ENCODE measurements at regions not wholly inside any gene's neighbourhood (a gene's known extent, or its start where the extent isn't known, plus 50 kb on each side); places are given as distances from the start of the nearest gene placed in this dataset.

DNA sequence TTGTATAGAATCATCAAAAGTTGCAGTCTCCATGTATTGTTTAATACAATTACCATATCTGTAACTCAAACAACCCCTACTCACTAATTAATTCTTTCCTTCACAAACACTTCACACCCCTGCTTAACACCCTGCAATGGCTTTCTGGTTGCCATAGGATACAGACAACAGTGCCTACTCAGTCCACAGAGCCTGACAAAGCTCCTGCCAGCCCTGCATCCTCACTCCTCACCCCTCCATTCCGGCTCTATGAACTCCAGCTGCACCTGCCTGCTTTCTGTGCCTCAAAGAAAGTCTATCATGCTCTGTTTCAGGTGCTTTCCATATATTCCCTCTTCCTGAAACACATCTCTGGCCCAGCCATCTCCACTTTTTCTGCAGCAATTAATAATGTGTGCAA is 253.4 kb downstream of the HACE1 start:
- TF ChIP-seq CTCF (IDR thresholded peaks at IDR 0.05) (no peak), POLR2AphosphoS5 (IDR thresholded peaks at IDR 0.05; ENCODE audit: low read depth, low read length) (no peak), REST (IDR thresholded peaks at IDR 0.05; ENCODE audit: insufficient read depth in 1 of 2, low read depth in 2 of 2, low read length in 1 of 2) (no peak), SIN3A (IDR thresholded peaks at IDR 0.05; ENCODE audit: borderline replicate concordance, insufficient read depth, low read depth, low read length) (no peak)

Data from Panc1 (cell line).